22Rv1 (cell line): ENCODE measurements at regions not wholly inside any gene's neighbourhood (a gene's known extent, or its start where the extent isn't known, plus 50 kb on each side); places are given as distances from the start of the nearest gene placed in this dataset.

Experiments
- H3K27ac ChIP-seq: fragments of 450-650 bp; 2 replicates; pipeline ENCODE4 v1.5.1; 2017
- CTCF ChIP-seq: fragments of 450-650 bp; IDR thresholded peaks from 2 replicates; pipeline ENCODE4 v1.5.1; 2017; ENCODE audit warnings: mild to moderate bottlenecking
- ZFX ChIP-seq: fragments of 450-650 bp; IDR thresholded peaks from 2 replicates; pipeline ENCODE4 v1.6.1; 2017; ENCODE audit warnings: antibody characterized with exemption, borderline replicate concordance

- no peak for TF ChIP-seq CTCF
- 0 out of 2 replicates have a peak overlapping the region, but pooled peaks have one; percentile 28 for H3K27ac ChIP-seq
Measured at GRCh38 chr3:28645149-28645548, 296.5 kb upstream of the AZI2 start.

GRCh38 chr3:28646435-28646834, 297.8 kb upstream of the AZI2 start:
- 0 out of 2 replicates have a peak overlapping the region, but pooled peaks have one; percentile 28 for H3K27ac ChIP-seq
- TF ChIP-seq CTCF (no peak), ZFX (no peak)

- TF ChIP-seq ZFX (no peak), CTCF (no peak)
Measured at GRCh38 chr3:28649266-28649665, 300.6 kb upstream of the AZI2 start.

GRCh38 chr3:28651159-28651558, 302.5 kb upstream of the AZI2 start:
- TF ChIP-seq ZFX = no peak
- TF ChIP-seq CTCF = no peak
- H3K27ac ChIP-seq = no peak overlapping the region

More at GRCh38 chr3:28649266-28649665, 300.6 kb upstream of the AZI2 start:
- H3K27ac ChIP-seq = no peak overlapping the region

- no peak overlapping the region for H3K27ac ChIP-seq
- TF ChIP-seq CTCF (no peak), ZFX (no peak)
Measured at GRCh38 chr3:28664123-28664522, 315.5 kb upstream of the AZI2 start.

GRCh38 chr3:28667646-28668621, 319.3 kb upstream of the AZI2 start:
- H3K27ac ChIP-seq = no peak overlapping the region
- TF ChIP-seq ZFX = no peak
- peak; percentile 86 for TF ChIP-seq CTCF

- no peak for TF ChIP-seq CTCF
- no peak for TF ChIP-seq ZFX
- H3K27ac ChIP-seq = no peak overlapping the region
Measured at GRCh38 chr3:28669870-28670269, 321.2 kb upstream of the AZI2 start.
